HPDE6-E6E7 (cell line): ENCODE measurements at regions not wholly inside any gene's neighbourhood (a gene's known extent, or its start where the extent isn't known, plus 50 kb on each side); places are given as distances from the start of the nearest gene placed in this dataset.

ENCODE experiments used
- DNase-seq: peaks from one replicate; pipeline ENCODE4 v3.0.0; 2011; ENCODE audit warnings: missing footprints; ENCODE audit errors: extremely low spot score

- DNase-seq, result no peak
Measured at GRCh38 chr16:86800894-86801293, 222.5 kb downstream of the FOXL1 start.

- no peak for DNase-seq
Measured at GRCh38 chr16:86802013-86802412, 223.7 kb downstream of the FOXL1 start.

GRCh38 chr16:86805188-86805587, 226.8 kb downstream of the FOXL1 start:
- DNase-seq, result no peak

- DNase-seq, result no peak
Measured at GRCh38 chr16:86806181-86806837, 228.0 kb downstream of the FOXL1 start.

DNA sequence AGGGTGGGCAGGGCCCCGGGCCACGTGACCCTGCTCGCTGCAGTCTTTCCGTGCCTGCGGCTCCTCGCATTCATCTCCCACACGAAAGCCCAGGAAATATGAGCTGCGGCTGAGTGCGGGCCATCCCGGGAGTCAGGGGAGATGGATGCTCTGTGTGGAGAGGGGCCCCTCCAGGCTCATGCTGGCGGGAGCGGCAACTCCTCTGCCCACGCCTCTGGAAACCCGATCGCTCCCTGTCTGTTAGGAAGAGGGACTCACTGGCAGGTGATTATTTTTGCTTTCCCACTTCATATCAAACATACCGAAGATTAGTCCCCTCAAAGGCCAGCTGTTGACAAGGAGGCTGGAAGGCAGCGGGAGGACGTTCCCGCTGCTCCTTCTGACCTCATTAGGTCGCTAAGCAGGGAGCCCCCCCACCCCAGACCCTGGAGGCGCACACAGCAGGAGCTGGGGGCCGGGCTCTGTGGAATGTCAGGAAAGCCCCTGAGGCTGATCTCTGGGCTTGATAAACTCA, 228.5 kb downstream of the FOXL1 start:
- DNase-seq, result no peak

DNA sequence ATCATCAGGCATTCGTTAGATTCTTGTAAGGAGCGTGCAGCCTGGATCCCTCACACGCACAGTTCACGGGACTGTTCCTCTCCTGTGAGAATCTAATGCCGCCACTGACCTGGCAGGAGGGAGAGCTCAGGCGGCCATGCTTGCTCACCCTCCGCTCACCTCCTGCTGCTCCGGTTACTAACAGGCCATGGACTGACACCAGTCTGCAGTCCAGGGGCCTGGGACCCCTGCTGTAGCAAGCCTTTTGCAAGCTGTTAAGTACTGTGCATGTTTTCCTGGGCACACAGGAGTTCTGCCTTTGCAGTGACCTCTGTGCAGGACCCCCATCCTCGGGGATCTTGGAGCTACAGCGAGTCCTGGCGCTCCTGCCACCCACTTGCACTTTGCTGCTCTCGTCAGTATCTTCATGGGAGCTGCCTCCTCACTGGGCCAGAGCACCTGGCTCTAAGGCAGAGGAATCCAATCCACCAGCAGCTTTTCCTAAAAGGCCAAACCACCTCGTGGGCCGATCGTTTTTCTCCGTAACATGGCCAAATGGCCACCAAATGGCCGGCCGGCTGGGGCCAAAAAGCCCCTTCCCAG, 230.6 kb downstream of the FOXL1 start:
- DNase-seq, result no peak

GRCh38 chr16:86809458-86809955, 231.2 kb downstream of the FOXL1 start:
- DNase-seq, result no peak

- DNase-seq, result no peak
Measured at GRCh38 chr16:86810062-86810461, 231.7 kb downstream of the FOXL1 start.

- no peak for DNase-seq
Measured at GRCh38 chr16:86812363-86812970, 234.1 kb downstream of the FOXL1 start.

DNA sequence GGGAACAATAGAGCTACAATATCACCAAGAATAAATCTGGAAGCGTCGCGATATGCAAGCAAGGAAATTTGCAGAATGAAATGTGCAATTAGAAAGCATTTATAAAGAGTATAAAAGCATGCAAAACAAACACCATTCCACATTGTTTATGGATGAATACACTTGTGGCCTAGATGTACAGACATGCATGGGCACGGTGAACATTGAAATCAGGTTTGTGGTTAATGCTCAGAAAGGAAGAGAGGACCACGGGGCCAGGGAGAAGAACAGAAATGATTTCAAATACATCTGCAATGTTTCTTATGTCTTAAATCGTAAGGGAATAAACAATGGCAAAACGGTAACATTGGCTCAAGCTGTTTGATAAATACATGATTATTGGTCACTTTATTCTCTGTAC, 235.9 kb downstream of the FOXL1 start:
- DNase-seq, result peak; percentile 68

- no peak for DNase-seq
Measured at GRCh38 chr16:86816930-86817625, 238.7 kb downstream of the FOXL1 start.

GRCh38 chr16:86818671-86819532, 240.6 kb downstream of the FOXL1 start:
- DNase-seq, result no peak

DNA sequence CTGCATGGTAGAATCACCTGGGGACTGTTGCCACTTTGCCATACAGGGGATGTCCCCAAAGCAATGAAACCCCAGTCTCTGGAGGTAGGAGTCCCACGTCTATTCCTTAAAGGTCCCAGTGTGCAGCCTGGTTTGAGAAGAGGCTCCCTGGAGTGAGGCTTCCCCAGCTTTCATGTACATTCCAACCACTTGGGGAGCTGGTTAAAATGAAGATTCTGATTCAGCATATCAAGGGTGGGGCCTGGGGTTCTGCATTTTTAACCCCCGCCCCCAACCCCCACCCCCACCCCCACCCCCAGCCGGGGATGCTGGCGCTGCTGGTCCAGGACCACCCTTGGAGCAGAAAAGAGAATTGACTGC, 241.2 kb downstream of the FOXL1 start:
- no peak for DNase-seq

DNA sequence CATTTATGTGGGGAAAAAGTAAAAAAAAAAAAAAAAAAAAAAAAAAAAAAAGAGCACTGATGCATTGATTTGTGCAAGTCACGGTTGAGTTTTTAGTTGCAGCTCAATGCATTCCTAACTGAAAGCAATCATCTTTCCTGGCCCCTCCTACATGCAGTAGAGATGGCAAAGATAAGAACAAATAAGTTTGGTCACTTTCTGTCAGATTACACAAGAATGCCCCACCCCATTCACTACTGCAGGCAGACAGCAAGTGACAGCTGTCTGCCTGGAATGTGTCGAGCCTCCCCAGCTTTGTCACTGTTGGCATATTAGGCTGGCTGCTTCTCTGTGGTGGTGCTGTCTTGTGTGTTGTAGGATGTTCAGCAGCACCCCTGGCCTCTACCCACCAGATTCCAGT, 243.5 kb downstream of the FOXL1 start:
- no peak for DNase-seq

DNA sequence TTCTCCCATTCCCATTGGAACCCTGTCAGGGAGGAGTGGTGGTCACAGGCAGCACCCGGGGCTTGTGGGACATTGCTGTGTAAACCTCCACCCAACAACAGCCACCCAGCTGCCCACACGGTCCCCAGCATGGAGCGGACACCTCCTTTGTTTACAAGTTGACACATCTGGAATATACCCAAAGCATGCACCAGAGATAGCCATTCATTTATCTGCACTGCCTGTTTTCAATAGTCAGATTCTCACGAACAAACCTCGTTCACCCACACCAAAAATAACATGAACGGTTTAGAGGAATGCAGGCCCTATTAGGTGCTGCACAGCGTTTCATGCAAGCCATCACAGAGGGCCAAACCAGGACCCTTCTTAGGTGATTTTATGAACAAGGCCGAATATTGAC, 244.8 kb downstream of the FOXL1 start:
- no peak for DNase-seq

DNA sequence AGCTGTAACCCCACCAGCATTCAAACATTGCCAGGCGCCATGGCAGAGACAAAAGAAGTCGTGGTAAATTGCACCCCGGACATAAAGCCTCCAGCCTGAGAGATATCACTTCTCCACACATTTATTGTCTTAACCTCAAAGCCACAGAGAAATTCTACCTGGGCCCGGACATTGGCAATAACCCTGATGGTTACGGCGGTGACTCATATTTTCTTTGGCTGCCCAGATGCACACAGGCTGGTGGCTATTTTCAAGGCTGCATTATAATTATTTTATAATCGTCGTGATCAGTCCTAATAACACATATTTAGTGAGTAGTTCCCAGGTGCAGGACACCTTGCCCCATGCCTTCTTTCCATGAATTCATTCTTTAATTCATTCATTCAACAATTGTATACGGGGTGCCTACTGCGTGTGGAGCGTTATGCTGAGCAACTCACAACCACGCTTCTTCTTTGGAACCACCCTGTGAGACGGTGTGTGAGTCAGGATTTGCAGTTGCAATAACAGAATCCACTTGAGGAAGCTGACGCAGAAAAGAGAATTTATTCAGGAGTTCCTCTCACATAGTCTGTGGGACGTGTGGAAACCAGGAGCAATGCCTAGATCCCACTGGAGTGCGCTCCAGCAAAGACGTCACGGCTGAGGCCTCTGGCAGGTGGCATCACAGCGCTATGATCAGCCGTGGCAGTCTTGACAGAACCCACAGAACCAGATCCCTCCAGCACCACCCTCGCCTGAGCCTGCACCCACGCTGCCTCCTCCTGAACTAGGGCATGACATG, 245.7 kb downstream of the FOXL1 start:
- peak; percentile 44 for DNase-seq

DNA sequence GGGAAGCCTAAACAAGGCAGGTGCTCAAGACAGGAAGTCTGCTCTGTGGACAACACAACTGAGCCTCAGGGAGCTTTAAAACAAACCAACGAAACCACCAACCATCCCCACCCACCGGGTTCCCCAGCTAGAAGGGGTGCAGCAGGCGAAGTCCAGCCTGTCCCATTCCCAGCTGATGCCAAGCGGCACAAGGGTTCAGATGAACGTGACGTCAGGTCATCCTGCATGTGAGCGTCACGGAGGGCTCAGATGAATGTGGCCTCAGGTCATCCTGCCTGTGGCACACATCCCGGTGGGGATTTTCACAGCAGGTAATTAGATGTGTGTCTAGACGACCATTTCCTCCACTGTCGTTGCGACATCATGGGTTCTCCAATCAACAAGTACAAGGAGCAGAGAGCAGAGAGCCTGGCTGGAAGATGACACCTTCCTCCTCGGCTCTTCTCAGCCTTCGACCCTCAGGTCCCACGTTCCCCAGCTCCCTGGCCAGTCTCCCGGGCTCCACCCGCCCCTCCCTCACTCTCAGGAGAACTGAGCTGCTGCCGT, 246.5 kb downstream of the FOXL1 start:
- no peak for DNase-seq

GRCh38 chr16:86825631-86826030, 247.3 kb downstream of the FOXL1 start:
- DNase-seq, result no peak

GRCh38 chr16:86826941-86827340, 248.6 kb downstream of the FOXL1 start:
- no peak for DNase-seq

DNA sequence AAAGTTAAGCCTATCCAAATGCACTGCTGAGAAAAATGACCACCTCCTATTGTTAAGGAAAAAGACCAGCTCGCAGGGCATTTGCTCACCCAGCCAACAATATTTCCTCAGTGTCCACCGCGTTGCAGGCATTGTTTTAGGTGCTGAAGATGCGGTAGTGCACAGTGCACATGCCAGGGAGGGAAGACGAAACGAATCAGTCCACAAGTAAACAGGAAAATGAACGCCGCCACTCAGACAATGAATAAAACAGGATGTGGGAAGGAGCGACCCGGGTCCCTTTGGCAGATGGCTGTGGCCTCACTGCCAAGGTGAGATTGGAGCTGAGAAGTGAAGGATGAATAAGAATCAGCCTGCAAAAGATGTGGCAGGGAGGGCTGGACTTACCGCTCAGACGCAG, 249.2 kb downstream of the FOXL1 start:
- no peak for DNase-seq
